B cell (primary cell): ENCODE measurements at regions not wholly inside any gene's neighbourhood (a gene's known extent, or its start where the extent isn't known, plus 50 kb on each side); places are given as distances from the start of the nearest gene placed in this dataset.

Source experiments
- ATAC-seq: fragments of 200-7000 bp; cut with Tn5 transposase; one replicate; pipeline ENCODE4 v1.10.0; 2021; ENCODE audit warnings: low read depth, mild to moderate bottlenecking, moderate number of reproducible peaks, moderate library complexity
- CTCF ChIA-PET: fragments of 350-600 bp; sonication (Branson Sonifier 250); formaldehyde crosslinking; loops from one replicate; lab custom pipeline; 2021; ENCODE audit warnings: antibody characterized with exemption, inconsistent platforms; lab: Charles Lee
- POLR2A ChIA-PET: fragments of 350-600 bp; sonication (Branson Sonifier 250); formaldehyde crosslinking; loops from one replicate; lab custom pipeline; 2021; ENCODE audit warnings: antibody characterized with exemption; lab: Charles Lee
- DNase-seq: peaks from one replicate; pipeline ENCODE4 v3.0.0; 2013
- H2AFZ ChIP-seq: 2 replicates; pipeline ENCODE4 v1.6.1; 2012; ENCODE audit warnings: mild to moderate bottlenecking, low read depth, low read length; ENCODE audit not compliant: insufficient read depth, poor library complexity, severe bottlenecking
- H3K27ac ChIP-seq, 2 donors: 1 replicate in 1 of 2; 2 replicates in 1 of 2; pipeline ENCODE4 v1.5.1; 2012 to 2013; ENCODE audit warnings: low read length in 2 of 2, mild to moderate bottlenecking in 2 of 2, moderate library complexity in 1 of 2
- H3K27me3 ChIP-seq, 4 experiments: fragments of 200-600 bp in 1 of 4; sonication (generic) in 1 of 4; replicated peaks in 1 of 4; 1 replicate in 2 of 4; 2 replicates in 2 of 4; pipeline versions ENCODE4 v1.6.1 to v1.7.0; 2013 to 2016; ENCODE audit warnings: low read length in 3 of 4, mild to moderate bottlenecking in 2 of 4, mixed read lengths in 1 of 4, moderate library complexity in 1 of 4; ENCODE audit not compliant: insufficient read depth in 4 of 4, control insufficient read depth in 3 of 4; ENCODE audit errors: control extremely low read depth in 1 of 4
- H3K36me3 ChIP-seq, 2 experiments: replicated peaks in 1 of 2; 1 replicate in 1 of 2; 2 replicates in 1 of 2; pipeline versions ENCODE4 v1.6.1 to v1.7.1; 2013; ENCODE audit warnings: low read length in 1 of 2; ENCODE audit not compliant: insufficient read depth in 2 of 2, control insufficient read depth in 1 of 2; ENCODE audit errors: control extremely low read depth in 1 of 2, extremely low read depth in 1 of 2
- H3K4me1 ChIP-seq, 2 donors: fragments of 200-600 bp in 1 of 2; sonication (generic) in 1 of 2; 1 replicate in 1 of 2; 2 replicates in 1 of 2; pipeline versions ENCODE4 v1.5.1 to v1.6.1; 2013 to 2017; ENCODE audit warnings: low read length in 2 of 2; ENCODE audit not compliant: control insufficient read depth in 2 of 2, insufficient read depth in 2 of 2
- H3K4me2 ChIP-seq: replicated peaks from 2 replicates; pipeline ENCODE3; 2012; ENCODE audit warnings: mild to moderate bottlenecking, low read depth, low read length; ENCODE audit not compliant: poor library complexity, severe bottlenecking
- H3K4me3 ChIP-seq, 5 experiments: fragments of 200-600 bp in 1 of 5; sonication (generic) in 1 of 5; 1 replicate in 3 of 5; 2 replicates in 2 of 5; pipeline versions ENCODE4 v1.5.1 to v1.7.0; 2011 to 2016; ENCODE audit warnings: low read length in 4 of 5, mild to moderate bottlenecking in 4 of 5, low read depth in 2 of 5, control low read depth in 1 of 5, moderate library complexity in 1 of 5; ENCODE audit not compliant: insufficient read depth in 1 of 5; ENCODE audit errors: control extremely low read depth in 1 of 5, extremely low read depth in 1 of 5
- H3K79me2 ChIP-seq: fragments of 200-600 bp; sonication (generic); one replicate; pipeline ENCODE4 v1.6.0; 2016; ENCODE audit warnings: low read length; ENCODE audit not compliant: control insufficient read depth, insufficient read depth
- H3K9ac ChIP-seq: fragments of 200-600 bp; sonication (generic); 2 replicates; pipeline ENCODE4 v1.6.1; 2017; ENCODE audit warnings: mild to moderate bottlenecking, low read length, moderate library complexity
- H3K9me3 ChIP-seq, 3 donors: one replicate each; pipeline versions ENCODE4 v1.6.1 to v1.7.1; 2013; ENCODE audit warnings: low read length in 2 of 3; ENCODE audit not compliant: control insufficient read depth in 2 of 3, insufficient read depth in 1 of 3; ENCODE audit errors: control extremely low read depth in 1 of 3
- H4K20me1 ChIP-seq: 2 replicates; pipeline ENCODE4 v1.6.0; 2012; ENCODE audit warnings: mild to moderate bottlenecking, low read length; ENCODE audit not compliant: insufficient read depth, control insufficient read depth, poor library complexity, severe bottlenecking
- H3K27ac Mint-ChIP-seq: one replicate; pipeline ENCODE4 v1.8.0; 2021; ENCODE audit warnings: mixed read lengths
- H3K27me3 Mint-ChIP-seq: one replicate; pipeline ENCODE4 v1.8.0; 2021; ENCODE audit warnings: mixed read lengths
- H3K4me1 Mint-ChIP-seq: one replicate; pipeline ENCODE4 v1.8.0; 2021; ENCODE audit warnings: mixed read lengths
- H3K4me3 Mint-ChIP-seq: one replicate; pipeline ENCODE4 v1.8.0; 2021; ENCODE audit warnings: mixed read lengths
- H3K9me3 Mint-ChIP-seq: one replicate; pipeline ENCODE4 v1.8.0; 2022; ENCODE audit warnings: mixed read lengths; ENCODE audit not compliant: insufficient read depth
- CTCF ChIP-seq: fragments of 200-600 bp; IDR thresholded peaks from one replicate; pipeline ENCODE4 v1.8.0; 2022; ENCODE audit warnings: antibody characterized with exemption, mild to moderate bottlenecking
- EZH2 ChIP-seq: IDR thresholded peaks from 2 replicates; pipeline ENCODE4 v1.6.1; 2012; ENCODE audit warnings: borderline replicate concordance, low read depth, mild to moderate bottlenecking, moderate library complexity, low read length; ENCODE audit not compliant: insufficient read depth, poor library complexity, severe bottlenecking
- WGBS: methylation state at CpG from one replicate; pipeline ENCODE4 v1.1.5; 2013; ENCODE audit warnings: missing lambda C conversion rate; ENCODE audit not compliant: insufficient coverage; 5-methylcytosine and 5-hydroxymethylcytosine counted together
- intact Hi-C: fragments of 100-400 bp; cut with micrococcal nuclease; formaldehyde crosslinking; loops from one replicate; pipeline ENCODE4 v1.10.0; 2022

- no peaks in the 10 kb centered on the region for H3K27me3 ChIP-seq
- no peaks in the 10 kb centered on the region for H3K79me2 ChIP-seq
- POLR2A ChIA-PET, result no interaction called here
- Mint-ChIP-seq H3K9me3 (no peaks in the 10 kb centered on the region), H3K4me1 (no peaks in the 10 kb centered on the region), H3K27ac (no peak overlapping the region), H3K4me3 (no peak overlapping the region), H3K27me3 (no peaks in the 10 kb centered on the region)
- no peaks in the 10 kb centered on the region for H4K20me1 ChIP-seq
- CTCF ChIA-PET, result no interaction called here
- no peaks in the 10 kb centered on the region for H3K36me3 ChIP-seq
- H3K4me3 ChIP-seq, result no peak overlapping the region
- H3K9me3 ChIP-seq, result peaks cover 0 to 6% (median 0%) of the 10 kb centered on the region in 3 donors
- H3K4me1 ChIP-seq, result no peaks in the 10 kb centered on the region
- ATAC-seq (no peak), DNase-seq (no peak)
- WGBS, result no CpG with 5 or more reads among the region's 2 CpGs
- no peak overlapping the region for H3K4me2 ChIP-seq
- H3K27ac ChIP-seq, result no peak overlapping the region
- TF ChIP-seq EZH2 (no peak), CTCF (no peak)
- H2AFZ ChIP-seq, result no peak overlapping the region
- H3K9ac ChIP-seq, result no peak overlapping the region
- intact Hi-C loops, result no loop called here
Observed at GRCh38 chr4:178811356-178811755, 1369.1 kb upstream of the AGA start.

- Histone ChIP-seq H3K36me3 (no peaks in the 10 kb centered on the region), H3K4me3 (no peak overlapping the region), H3K4me1 (no peaks in the 10 kb centered on the region), H3K4me2 (no peak overlapping the region), H4K20me1 (no peaks in the 10 kb centered on the region), H3K9me3 (peaks cover 0 to 6% (median 0%) of the 10 kb centered on the region in 3 donors), H3K79me2 (no peaks in the 10 kb centered on the region), H3K9ac (no peak overlapping the region), H3K27me3 (no peaks in the 10 kb centered on the region), H2AFZ (no peak overlapping the region), H3K27ac (no peak overlapping the region)
- Mint-ChIP-seq H3K27me3 (no peaks in the 10 kb centered on the region), H3K4me3 (no peak overlapping the region), H3K9me3 (no peaks in the 10 kb centered on the region), H3K27ac (no peak overlapping the region), H3K4me1 (no peaks in the 10 kb centered on the region)
- DNase-seq (no peak), ATAC-seq (no peak)
- WGBS, result 94% methylated on average over 17 of the region's 17 CpGs
- intact Hi-C loops, result no loop called here
- CTCF ChIA-PET, result no interaction called here
- POLR2A ChIA-PET, result no interaction called here
- no peak for TF ChIP-seq CTCF
- no peak for TF ChIP-seq EZH2
Observed at GRCh38 chr4:178812866-178813265, 1370.6 kb upstream of the AGA start.
